H9 (cell line): ENCODE measurements at regions not wholly inside any gene's neighbourhood (a gene's known extent, or its start where the extent isn't known, plus 50 kb on each side); places are given as distances from the start of the nearest gene placed in this dataset.

Experiments
- DNase-seq: peaks from one replicate; pipeline ENCODE4 v3.0.0-alpha.2; 2017
- H2AFZ ChIP-seq: one replicate; pipeline ENCODE4 v1.6.1; 2013; ENCODE audit warnings: mild to moderate bottlenecking, low read length, control low read depth, moderate library complexity
- H2AK5ac ChIP-seq: 2 replicates; pipeline ENCODE4 v1.6.1; 2013; ENCODE audit warnings: low read length, control low read depth, mixed read lengths; ENCODE audit not compliant: insufficient read length
- H2BK120ac ChIP-seq: one replicate; pipeline ENCODE4 v1.6.1; 2013; ENCODE audit warnings: low read depth, mild to moderate bottlenecking, low read length, control low read depth, inconsistent platforms; ENCODE audit not compliant: poor library complexity, severe bottlenecking
- H2BK12ac ChIP-seq: 2 replicates; pipeline ENCODE4 v1.6.1; 2013; ENCODE audit warnings: low read length, control low read depth, mixed read lengths, low read depth; ENCODE audit not compliant: insufficient read length
- H2BK15ac ChIP-seq: 2 replicates; pipeline ENCODE4 v1.6.1; 2013; ENCODE audit warnings: low read depth, low read length, control low read depth
- H2BK20ac ChIP-seq: one replicate; pipeline ENCODE4 v1.6.1; 2013; ENCODE audit warnings: low read depth, mild to moderate bottlenecking, low read length, control low read depth, inconsistent platforms; ENCODE audit not compliant: poor library complexity, severe bottlenecking
- H2BK5ac ChIP-seq: 2 replicates; pipeline ENCODE4 v1.6.1; 2013; ENCODE audit warnings: low read length, control low read depth, mixed read lengths; ENCODE audit not compliant: insufficient read length
- H3K14ac ChIP-seq: 2 replicates; pipeline ENCODE4 v1.6.1; 2013; ENCODE audit warnings: low read length, control low read depth; ENCODE audit not compliant: insufficient read depth
- H3K18ac ChIP-seq: 2 replicates; pipeline ENCODE4 v1.6.1; 2013; ENCODE audit warnings: low read depth, mild to moderate bottlenecking, mixed read lengths, low read length, control low read depth; ENCODE audit not compliant: insufficient read length
- H3K23ac ChIP-seq: 2 replicates; pipeline ENCODE4 v1.6.1; 2013; ENCODE audit warnings: low read length, control low read depth, mixed read lengths, low read depth; ENCODE audit not compliant: insufficient read length
- H3K23me2 ChIP-seq: 2 replicates; pipeline ENCODE4 v1.6.1; 2013; ENCODE audit warnings: low read depth, mild to moderate bottlenecking, mixed read lengths, low read length, control low read depth; ENCODE audit not compliant: insufficient read length, poor library complexity, severe bottlenecking
- H3K27ac ChIP-seq: 2 replicates; pipeline ENCODE4 v1.5.1; 2013; ENCODE audit warnings: low read length, control low read depth, mixed read lengths, low read depth; ENCODE audit not compliant: insufficient read length
- H3K27me3 ChIP-seq: 2 replicates; pipeline ENCODE4 v1.6.1; 2013; ENCODE audit warnings: low read length, control low read depth, inconsistent platforms; ENCODE audit not compliant: insufficient read depth
- H3K4ac ChIP-seq: 2 replicates; pipeline ENCODE4 v1.6.1; 2013; ENCODE audit warnings: low read depth, mild to moderate bottlenecking, control low read depth, inconsistent platforms, low read length, moderate library complexity
- H3K4me1 ChIP-seq: 2 replicates; pipeline ENCODE4 v1.6.1; 2013; ENCODE audit warnings: low read length, control low read depth, inconsistent platforms; ENCODE audit not compliant: insufficient read depth
- H3K4me2 ChIP-seq: 2 replicates; pipeline ENCODE4 v1.6.1; 2013; ENCODE audit warnings: low read length, control low read depth, mixed read lengths; ENCODE audit not compliant: insufficient read length, insufficient read depth
- H3K56ac ChIP-seq: 2 replicates; pipeline ENCODE4 v1.6.1; 2013; ENCODE audit warnings: low read depth, mild to moderate bottlenecking, mixed read lengths, low read length, control low read depth; ENCODE audit not compliant: insufficient read length
- H3K79me1 ChIP-seq: 2 replicates; pipeline ENCODE4 v1.6.1; 2013; ENCODE audit warnings: low read depth, mild to moderate bottlenecking, moderate library complexity, low read length, control low read depth, inconsistent platforms; ENCODE audit not compliant: insufficient read depth, poor library complexity, severe bottlenecking
- H3K79me2 ChIP-seq: 2 replicates; pipeline ENCODE4 v1.6.1; 2013; ENCODE audit warnings: low read length, control low read depth, inconsistent platforms; ENCODE audit not compliant: insufficient read depth
- H3K9ac ChIP-seq: 2 replicates; pipeline ENCODE4 v1.6.1; 2013; ENCODE audit warnings: low read length, control low read depth, mixed read lengths; ENCODE audit not compliant: insufficient read length; ENCODE audit errors: extremely low read depth
- H3K9me3 ChIP-seq: one replicate; pipeline ENCODE4 v1.6.1; 2013; ENCODE audit warnings: low read depth, low read length, inconsistent platforms; ENCODE audit not compliant: control insufficient read depth
- H3T11ph ChIP-seq: one replicate; pipeline ENCODE4 v1.6.1; 2013; ENCODE audit warnings: mild to moderate bottlenecking, low read length, control low read depth, inconsistent platforms
- H4K20me1 ChIP-seq: one replicate; pipeline ENCODE4 v1.6.1; 2013; ENCODE audit not compliant: control insufficient read depth, insufficient read length, insufficient read depth
- H4K5ac ChIP-seq: 2 replicates; pipeline ENCODE4 v1.6.1; 2013; ENCODE audit warnings: low read depth, mild to moderate bottlenecking, mixed read lengths, low read length, control low read depth; ENCODE audit not compliant: insufficient read length
- H4K8ac ChIP-seq: replicated peaks from 2 replicates; pipeline ENCODE4 v1.6.1; 2013; ENCODE audit warnings: low read length, control low read depth, mixed read lengths, low read depth; ENCODE audit not compliant: insufficient read length
- H4K91ac ChIP-seq: 2 replicates; pipeline ENCODE4 v1.6.1; 2013; ENCODE audit warnings: low read depth, mild to moderate bottlenecking, moderate library complexity, mixed read lengths, low read length, control low read depth; ENCODE audit not compliant: insufficient read length
- H3K27ac Mint-ChIP-seq, 3 experiments: 2 replicates in 2 of 3; 3 replicates in 1 of 3; pipeline ENCODE4 v1.8.0; 2020 to 2021; ENCODE audit warnings: mixed read lengths in 3 of 3, mild to moderate bottlenecking in 1 of 3, moderate library complexity in 1 of 3
- H3K27me3 Mint-ChIP-seq: 2 replicates; pipeline ENCODE4 v1.8.0; 2021; ENCODE audit warnings: low read depth, mild to moderate bottlenecking, moderate library complexity, mixed read lengths
- H3K36me3 Mint-ChIP-seq, 3 experiments: 2 replicates in 2 of 3; 3 replicates in 1 of 3; pipeline ENCODE4 v1.8.0; 2020 to 2021; ENCODE audit warnings: low read depth in 3 of 3, mixed read lengths in 3 of 3; ENCODE audit not compliant: insufficient read depth in 1 of 3
- H3K4me1 Mint-ChIP-seq, 2 experiments: 2 replicates each; pipeline ENCODE4 v1.8.0; 2020; ENCODE audit warnings: mixed read lengths in 2 of 2
- H3K4me3 Mint-ChIP-seq, 2 experiments: 2 replicates in 1 of 2; 3 replicates in 1 of 2; pipeline ENCODE4 v1.8.0; 2020 to 2021; ENCODE audit warnings: mild to moderate bottlenecking in 2 of 2, mixed read lengths in 2 of 2, moderate library complexity in 1 of 2
- H3K9me3 Mint-ChIP-seq, 2 experiments: 2 replicates in 1 of 2; 3 replicates in 1 of 2; pipeline ENCODE4 v1.8.0; 2020; ENCODE audit warnings: mild to moderate bottlenecking in 2 of 2, mixed read lengths in 2 of 2, moderate library complexity in 1 of 2
- CTCF ChIP-seq: fragments of 200-600 bp; sonication (generic); conservative IDR thresholded peaks from 3 replicates; pipeline ENCODE4 v1.8.0; 2021; ENCODE audit warnings: antibody characterized with exemption, mild to moderate bottlenecking
- WGBS: extraction: QIAGEN DNeasy Blood & Tissue Kit; methylation state at CpG from one replicate; pipeline ENCODE4 v1.1.7; 2013; ENCODE audit warnings: missing lambda C conversion rate, low lambda C conversion rate, mixed read lengths; ENCODE audit not compliant: insufficient read length; ENCODE audit errors: extremely low coverage; 5-methylcytosine and 5-hydroxymethylcytosine counted together

GRCh38 chr3:171954690-171955383, 84.5 kb upstream of the FNDC3B start:
- no peak for TF ChIP-seq CTCF
- Histone ChIP-seq H2BK15ac (no peak overlapping the region), H4K20me1 (no peaks in the 10 kb centered on the region), H2AK5ac (no peak overlapping the region), H2BK5ac (no peak overlapping the region), H3K79me1 (no peaks in the 10 kb centered on the region), H2BK120ac (no peak overlapping the region), H3K27me3 (no peaks in the 10 kb centered on the region), H4K8ac (no peak overlapping the region), H2BK12ac (no peak overlapping the region), H2BK20ac (no peak overlapping the region), H3T11ph (no peak overlapping the region), H3K9ac (no peak overlapping the region), H2AFZ (no peak overlapping the region), H3K4ac (no peak overlapping the region), H3K79me2 (no peaks in the 10 kb centered on the region), H3K56ac (no peak overlapping the region), H3K4me2 (no peak overlapping the region), H3K23ac (no peak overlapping the region), H3K9me3 (no peaks in the 10 kb centered on the region), H3K4me1 (peaks cover 3% of the 10 kb centered on the region; the same call in 1 of the 2 replicates), H3K23me2 (no peaks in the 10 kb centered on the region), H4K91ac (no peak overlapping the region), H3K18ac (no peak overlapping the region), H3K27ac (no peak overlapping the region), H3K14ac (no peak overlapping the region), H4K5ac (no peak overlapping the region)
- H3K9me3 Mint-ChIP-seq, result no peaks in the 10 kb centered on the region
- DNase-seq, result no peak
- no peaks in the 10 kb centered on the region for H3K36me3 Mint-ChIP-seq
- no CpG with 5 or more reads among the region's 6 CpGs for WGBS
- no peak overlapping the region for H3K4me3 Mint-ChIP-seq
- H3K4me1 Mint-ChIP-seq, result peaks cover 26 to 40% of the 10 kb centered on the region in 2 experiments
- H3K27ac Mint-ChIP-seq, result no peak overlapping the region
- H3K27me3 Mint-ChIP-seq, result no peaks in the 10 kb centered on the region
